Ovary (tissue), 3 donors: ENCODE measurements at regions not wholly inside any gene's neighbourhood (a gene's known extent, or its start where the extent isn't known, plus 50 kb on each side); places are given as distances from the start of the nearest gene placed in this dataset.

Experiments used
- EP300 ChIP-seq: sonication (generic); formaldehyde crosslinking; IDR thresholded peaks from one replicate; pipeline ENCODE4 v1.6.1; 2017; ENCODE audit warnings: antibody characterized with exemption
- POLR2A ChIP-seq: fragments of 450-650 bp; IDR thresholded peaks from one replicate; pipeline ENCODE4 v1.6.1; 2017; ENCODE audit warnings: antibody characterized with exemption, mild to moderate bottlenecking, moderate library complexity
- TF ChIP-seq, protein P1 (sequence below), 3 donors: fragments of 450-650 bp in 2 of 3; fragments of 200-600 bp in 1 of 3; IDR thresholded peaks; one replicate each; pipeline versions ENCODE4 v1.5.1 to v1.8.0; 2016 to 2022; ENCODE audit warnings: antibody characterized with exemption in 3 of 3, mild to moderate bottlenecking in 1 of 3
- donor health status: DM: no; HTN: no; CAD: no.

- TF ChIP-seq EP300, result no peak
- no peak for TF ChIP-seq POLR2A
- TF ChIP-seq, protein P1, sequence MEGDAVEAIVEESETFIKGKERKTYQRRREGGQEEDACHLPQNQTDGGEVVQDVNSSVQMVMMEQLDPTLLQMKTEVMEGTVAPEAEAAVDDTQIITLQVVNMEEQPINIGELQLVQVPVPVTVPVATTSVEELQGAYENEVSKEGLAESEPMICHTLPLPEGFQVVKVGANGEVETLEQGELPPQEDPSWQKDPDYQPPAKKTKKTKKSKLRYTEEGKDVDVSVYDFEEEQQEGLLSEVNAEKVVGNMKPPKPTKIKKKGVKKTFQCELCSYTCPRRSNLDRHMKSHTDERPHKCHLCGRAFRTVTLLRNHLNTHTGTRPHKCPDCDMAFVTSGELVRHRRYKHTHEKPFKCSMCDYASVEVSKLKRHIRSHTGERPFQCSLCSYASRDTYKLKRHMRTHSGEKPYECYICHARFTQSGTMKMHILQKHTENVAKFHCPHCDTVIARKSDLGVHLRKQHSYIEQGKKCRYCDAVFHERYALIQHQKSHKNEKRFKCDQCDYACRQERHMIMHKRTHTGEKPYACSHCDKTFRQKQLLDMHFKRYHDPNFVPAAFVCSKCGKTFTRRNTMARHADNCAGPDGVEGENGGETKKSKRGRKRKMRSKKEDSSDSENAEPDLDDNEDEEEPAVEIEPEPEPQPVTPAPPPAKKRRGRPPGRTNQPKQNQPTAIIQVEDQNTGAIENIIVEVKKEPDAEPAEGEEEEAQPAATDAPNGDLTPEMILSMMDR (IDR thresholded peaks at IDR 0.05), result no peak
Measured at GRCh38 chr2:65551528-65551927, 119.1 kb upstream of the SPRED2 start.
